ENCODE measurements at regions not wholly inside any gene's neighbourhood (a gene's known extent, or its start where the extent isn't known, plus 50 kb on each side); places are given as distances from the start of the nearest gene placed in this dataset.
A peak's percentile ranks its signal among the peaks of the same experiment; 100 is the strongest.

GRCh38 chr11:112589155-112589554 lies 328.5 kb upstream of the PLET1 start:
- no peak overlapping the region for H3K4me3 Mint-ChIP-seq
- H3K27ac Mint-ChIP-seq: no peak overlapping the region
- TF ChIP-seq JUN (CRISPR knock-in tag; IDR thresholded peaks at IDR 0.05): no peak
- no peak for TF ChIP-seq TEAD4 (CRISPR knock-in tag; IDR thresholded peaks at IDR 0.05)
- no peak for TF ChIP-seq MAX (CRISPR knock-in tag; IDR thresholded peaks at IDR 0.05)
- no peak for TF ChIP-seq USF1 (CRISPR knock-in tag; IDR thresholded peaks at IDR 0.05)
- no peak for TF ChIP-seq NFE2L1 (CRISPR knock-in tag; IDR thresholded peaks at IDR 0.05)
- TF ChIP-seq ZBTB21 (CRISPR knock-in tag; IDR thresholded peaks at IDR 0.05; ENCODE audit: borderline replicate concordance): no peak
- no peak for TF ChIP-seq FOXJ3 (CRISPR knock-in tag; IDR thresholded peaks at IDR 0.05; ENCODE audit: borderline replicate concordance)
- no peak for TF ChIP-seq E2F1 (CRISPR knock-in tag; IDR thresholded peaks at IDR 0.05)
- no peak for TF ChIP-seq ATF3 (CRISPR knock-in tag; conservative IDR thresholded peaks at IDR 0.05)
- no peak for TF ChIP-seq AFF4 (CRISPR knock-in tag; IDR thresholded peaks at IDR 0.05; ENCODE audit: borderline replicate concordance)
- no peak for TF ChIP-seq TEAD1 (CRISPR knock-in tag; IDR thresholded peaks at IDR 0.05)
- TF ChIP-seq ETV6 (CRISPR knock-in tag; IDR thresholded peaks at IDR 0.05): no peak
- no peak for TF ChIP-seq ZNF121 (CRISPR knock-in tag; IDR thresholded peaks at IDR 0.05)
- ChIA-PET CTCF (interaction anchor here (0.8 to 3.6 kb wide), 21 partner anchors 7 to 700 kb away, joined by 3 to 90 read pairs (median 6); no protein-coding TSS in a partner anchor), POLR2A (interaction anchor here (1.0 kb wide), 1 partner anchor 701 kb away, joined by 3 read pairs; no protein-coding TSS in a partner anchor)
- peaks cover 15% of the 10 kb centered on the region for H3K27me3 Mint-ChIP-seq (ENCODE audit: low read depth)
- peaks cover under 1% of the 10 kb centered on the region for H3K36me3 Mint-ChIP-seq
- peaks cover 44% of the 10 kb centered on the region for H3K4me1 Mint-ChIP-seq
- ATAC-seq (no peak), DNase-seq (ENCODE audit: low spot score) (no peak)
- peaks cover 6% of the 10 kb centered on the region for H3K9me3 Mint-ChIP-seq

GRCh38 chr11:112590764-112591163 lies 330.1 kb upstream of the PLET1 start:
- CTCF ChIA-PET: interaction anchor here (1.0 to 3.6 kb wide), 3 partner anchors 151 to 698 kb away, joined by 3 to 65 read pairs (median 6); no protein-coding TSS in a partner anchor
- Mint-ChIP-seq H3K9me3 (peaks cover 20% of the 10 kb centered on the region), H3K36me3 (peaks cover 11% of the 10 kb centered on the region), H3K4me3 (no peak overlapping the region), H3K27ac (no peak overlapping the region), H3K27me3 (ENCODE audit: low read depth) (peaks cover 17% of the 10 kb centered on the region), H3K4me1 (peaks cover 34% of the 10 kb centered on the region)
- peak; percentile 32 for ATAC-seq
- TF ChIP-seq SMAD3 (CRISPR knock-in tag; IDR thresholded peaks at IDR 0.05; ENCODE audit: borderline replicate concordance) (no peak), ZNF263 (CRISPR knock-in tag; IDR thresholded peaks at IDR 0.05; ENCODE audit: low read depth) (0 out of 2 replicates have a peak, but pooled peaks have one; percentile 3)
- POLR2A ChIA-PET: no interaction called here
- no peak for DNase-seq (ENCODE audit: low spot score)

GRCh38 chr11:112593440-112593839 lies 332.8 kb upstream of the PLET1 start:
- ATAC-seq: no peak
- no peak overlapping the region for H3K4me3 Mint-ChIP-seq
- H3K27ac Mint-ChIP-seq: no peak overlapping the region
- CTCF ChIA-PET: interaction anchor here (0.9 kb wide), 1 partner anchor 191 kb away, joined by 4 read pairs; no protein-coding TSS in a partner anchor
- DNase-seq (ENCODE audit: low spot score): no peak
- POLR2A ChIA-PET: no interaction called here
- peaks cover 11% of the 10 kb centered on the region for H3K36me3 Mint-ChIP-seq
- H3K27me3 Mint-ChIP-seq (ENCODE audit: low read depth): peaks cover 17% of the 10 kb centered on the region
- peaks cover 45% of the 10 kb centered on the region for H3K4me1 Mint-ChIP-seq
- peaks cover 26% of the 10 kb centered on the region for H3K9me3 Mint-ChIP-seq
- TF ChIP-seq ZNF121 (CRISPR knock-in tag; IDR thresholded peaks at IDR 0.05): no peak
- no peak for TF ChIP-seq CREM (CRISPR knock-in tag; IDR thresholded peaks at IDR 0.05)
- no peak for TF ChIP-seq FOXP1 (CRISPR knock-in tag; IDR thresholded peaks at IDR 0.05; ENCODE audit: borderline replicate concordance)
- TF ChIP-seq ZNF281 (CRISPR knock-in tag; IDR thresholded peaks at IDR 0.05): no peak
- no peak for TF ChIP-seq FOXP4 (CRISPR knock-in tag; IDR thresholded peaks at IDR 0.05)
- TF ChIP-seq ATF2 (CRISPR knock-in tag; IDR thresholded peaks at IDR 0.05; ENCODE audit: borderline replicate concordance, low read depth): no peak

Data from WTC11 (cell line).